NCI-H345 treated with DMSO at 0.1 percent for 48 hours (cell line): ENCODE measurements at regions not wholly inside any gene's neighbourhood (a gene's known extent, or its start where the extent isn't known, plus 50 kb on each side); places are given as distances from the start of the nearest gene placed in this dataset.

Experiments
- DNase-seq: peaks from one replicate; lab custom pipeline; 2025; ENCODE audit not compliant: unreplicated experiment; lab: John Stamatoyannopoulos, UW

GRCh38 chr9:14399756-14400657, 86.1 kb upstream of the NFIB start:
- DNase-seq = no peak

GRCh38 chr9:14398473-14398872, 84.5 kb upstream of the NFIB start:
- no peak for DNase-seq

GRCh38 chr9:14396171-14396570, 82.2 kb upstream of the NFIB start:
- DNase-seq = no peak

DNA sequence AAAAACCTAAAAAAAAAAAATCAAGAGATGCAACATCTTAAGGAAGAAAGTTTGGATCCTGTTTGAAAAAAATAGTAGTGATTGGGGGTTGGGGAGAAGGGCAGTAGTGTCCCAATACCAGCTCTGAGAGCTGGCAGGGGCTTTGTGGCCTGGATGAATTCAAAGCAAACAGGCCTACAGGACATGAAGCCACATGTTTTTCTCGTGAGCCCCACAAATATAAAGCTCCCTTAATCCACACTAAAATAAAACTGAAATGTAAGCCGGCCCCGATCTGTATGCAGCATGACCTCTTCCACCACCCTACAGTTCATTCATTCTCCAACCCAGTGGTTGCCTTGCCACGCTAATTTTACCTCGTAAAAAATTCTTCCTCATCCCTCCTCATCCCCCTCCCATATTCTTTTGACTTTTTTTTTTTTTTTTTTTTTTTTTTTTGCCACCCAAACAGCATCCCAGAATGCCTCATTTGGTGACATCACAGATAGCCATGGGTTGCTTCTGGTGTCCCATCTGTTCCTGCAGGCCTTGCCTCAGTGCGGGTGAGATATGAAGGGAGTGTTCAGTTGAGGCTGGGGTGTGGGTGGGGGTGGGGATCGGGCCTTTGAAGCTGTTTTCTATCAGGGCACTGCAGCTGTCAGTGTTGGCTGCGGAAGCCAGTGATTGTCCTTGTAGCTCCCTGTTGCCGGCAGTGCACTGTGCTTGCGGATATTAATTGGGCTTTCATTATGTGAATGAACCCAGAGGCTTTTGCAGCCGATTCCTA, 81.6 kb upstream of the NFIB start:
- DNase-seq = no peak

- DNase-seq = no peak
Observed at GRCh38 chr9:14393418-14393817, 79.5 kb upstream of the NFIB start.

DNA sequence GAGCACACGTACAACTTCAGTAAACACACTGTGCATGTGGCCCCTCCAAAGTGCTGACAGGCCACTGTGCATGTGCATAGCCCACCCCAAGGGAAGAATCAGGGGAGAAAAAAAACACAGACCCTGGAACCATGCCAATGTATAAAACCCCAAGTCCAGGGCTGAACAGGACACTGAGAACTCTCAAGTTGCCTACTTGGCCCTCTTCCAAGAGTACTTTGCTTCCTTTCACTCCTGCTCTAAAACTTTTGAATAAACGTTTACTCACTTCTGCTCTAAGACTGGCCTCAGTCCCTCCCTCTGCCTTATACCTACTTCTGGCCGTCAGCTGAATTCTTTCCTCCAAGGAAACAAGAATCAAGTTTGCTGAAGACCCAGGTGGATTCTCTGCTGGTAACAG, 77.7 kb upstream of the NFIB start:
- no peak for DNase-seq

DNA sequence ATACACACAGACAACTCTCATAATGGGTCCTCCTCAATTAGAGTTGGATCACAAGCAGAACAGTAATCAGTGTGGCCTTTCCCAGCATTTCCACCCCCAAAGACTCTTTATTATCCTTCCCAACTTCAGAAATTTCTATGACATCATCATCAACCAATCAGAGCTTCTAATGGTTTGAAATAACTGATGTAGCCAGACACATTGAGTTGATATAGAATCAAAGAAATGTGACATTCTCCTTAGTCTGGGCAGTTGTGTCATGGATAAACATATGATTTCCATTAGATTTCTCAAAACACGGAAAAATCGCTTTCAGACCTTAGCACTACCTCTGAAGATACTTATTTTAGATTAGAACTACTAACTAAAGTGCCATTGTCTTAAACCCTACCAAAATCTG, 75.7 kb upstream of the NFIB start:
- DNase-seq = no peak

DNA sequence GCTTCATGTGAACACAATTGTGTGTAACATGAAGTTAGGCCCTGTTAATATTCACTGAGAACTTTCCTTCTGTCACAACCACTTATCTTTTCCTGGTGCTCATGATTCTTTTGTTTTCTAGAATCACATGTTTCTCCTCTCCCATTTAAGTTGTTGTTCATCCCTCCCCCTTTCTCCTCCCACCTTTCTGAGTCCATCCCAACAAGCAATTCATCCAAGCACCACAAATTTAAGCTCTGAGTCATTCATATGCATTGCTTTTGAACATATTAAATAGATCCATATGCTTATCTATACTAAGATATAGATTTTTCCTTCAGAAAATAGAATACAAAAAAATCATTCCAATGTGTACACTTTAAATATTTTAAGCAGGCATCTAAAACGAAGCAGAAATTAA, 75.2 kb upstream of the NFIB start:
- no peak for DNase-seq

DNA sequence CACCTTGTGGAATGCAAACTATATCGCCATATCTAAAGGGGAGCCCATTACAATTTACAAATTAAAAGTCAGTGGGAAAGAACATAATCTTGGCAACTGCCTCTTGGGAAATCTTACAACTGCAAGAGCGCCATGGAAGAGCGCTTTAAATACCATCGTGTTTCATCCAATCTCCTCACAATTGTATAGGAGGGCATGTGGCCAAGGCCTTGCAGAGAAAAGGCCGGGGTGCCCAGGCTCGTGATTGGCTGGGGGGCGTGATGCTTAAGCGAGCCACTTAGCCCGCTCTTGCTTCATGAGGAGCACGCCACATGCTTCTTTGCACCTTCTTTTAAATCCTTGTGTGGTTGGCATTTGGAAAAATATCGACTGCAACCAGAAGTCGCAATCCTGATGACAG, 69.8 kb upstream of the NFIB start:
- DNase-seq = no peak

- peak; percentile 23 for DNase-seq
Observed at GRCh38 chr9:14383294-14383693, 69.4 kb upstream of the NFIB start.

- DNase-seq = no peak
Observed at GRCh38 chr9:14380061-14380836, 66.3 kb upstream of the NFIB start.

DNA sequence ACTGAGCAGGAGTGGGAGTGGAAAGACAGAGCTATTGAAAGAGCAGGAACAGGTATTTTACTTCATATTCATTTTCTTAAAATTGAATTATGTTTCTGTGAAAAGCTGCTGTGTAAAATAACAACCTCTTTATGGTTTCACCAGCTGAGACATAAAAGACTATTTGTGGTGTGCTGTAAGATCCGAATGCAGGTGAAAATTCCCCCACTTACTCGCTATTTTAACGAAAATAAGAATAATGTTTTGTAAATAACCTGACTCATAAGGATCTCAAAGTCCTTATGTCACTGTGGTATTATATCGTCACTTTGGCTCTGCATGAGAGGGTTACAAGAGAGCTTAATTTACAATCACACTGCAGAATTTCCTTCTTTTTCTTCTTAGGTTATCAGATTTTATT, 65.3 kb upstream of the NFIB start:
- DNase-seq = no peak

DNA sequence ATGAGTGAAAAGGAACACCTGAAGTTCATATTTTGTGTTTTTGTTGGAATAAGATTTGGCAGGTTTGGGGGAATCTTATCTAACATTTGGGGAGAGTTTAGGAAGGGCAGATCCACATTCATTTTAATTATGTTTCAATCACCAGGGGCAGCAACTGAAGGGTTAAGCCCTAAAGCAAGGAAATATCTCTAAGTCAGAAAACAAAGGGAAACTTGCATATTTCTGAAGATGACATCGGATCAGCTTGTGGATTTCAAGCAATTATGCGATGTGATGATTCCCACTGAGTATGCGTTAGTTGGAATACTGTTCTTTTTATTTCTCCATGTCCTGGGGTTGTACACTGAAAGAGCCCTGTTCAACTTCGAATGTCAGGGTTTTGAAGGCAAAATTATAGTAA, 59.8 kb upstream of the NFIB start:
- no peak for DNase-seq

GRCh38 chr9:14373336-14373666, 59.4 kb upstream of the NFIB start:
- no peak for DNase-seq

DNA sequence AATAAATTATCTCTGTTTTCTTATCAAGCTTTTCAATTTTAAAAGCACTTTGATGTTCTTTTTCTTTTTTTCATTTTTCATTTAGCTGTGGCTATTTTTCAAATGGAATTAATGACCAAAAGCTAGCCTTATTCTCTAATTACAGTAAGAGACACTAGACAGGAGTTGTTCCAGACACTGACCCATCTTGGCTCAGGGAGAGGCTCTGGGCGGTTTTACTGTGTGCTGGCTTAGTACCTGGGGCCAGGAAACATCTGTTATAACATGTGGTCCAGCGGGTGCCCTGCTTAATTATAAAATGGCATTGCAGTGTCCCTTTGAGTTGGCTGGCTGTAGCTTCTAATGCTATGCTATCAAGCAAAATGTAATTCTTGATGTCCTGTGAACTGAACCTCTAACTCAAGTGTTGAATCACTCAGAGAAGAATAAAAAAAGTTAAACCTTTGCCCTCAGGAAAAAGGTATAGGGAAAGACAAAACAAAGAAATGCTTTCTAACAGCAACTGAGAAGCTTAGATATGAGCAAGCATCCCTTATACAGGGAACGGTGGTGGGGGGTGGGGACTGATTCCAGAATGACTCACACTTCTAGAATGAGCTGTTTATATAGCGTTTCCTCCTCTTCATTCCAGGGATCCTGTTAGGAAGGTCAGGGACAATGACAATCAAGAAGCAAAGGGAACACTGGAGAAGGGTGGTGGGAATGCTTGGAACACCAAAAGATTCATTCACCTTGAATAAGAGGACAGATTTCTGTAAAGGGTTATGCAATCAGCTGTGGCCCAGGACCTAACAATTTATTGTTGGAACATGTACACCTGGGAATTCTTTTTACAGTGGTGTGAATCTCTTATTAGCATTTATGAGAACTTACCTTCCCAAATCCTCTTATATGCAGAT, 58.7 kb upstream of the NFIB start:
- DNase-seq = no peak

- DNase-seq = no peak
Observed at GRCh38 chr9:14369011-14369410, 55.1 kb upstream of the NFIB start.

DNA sequence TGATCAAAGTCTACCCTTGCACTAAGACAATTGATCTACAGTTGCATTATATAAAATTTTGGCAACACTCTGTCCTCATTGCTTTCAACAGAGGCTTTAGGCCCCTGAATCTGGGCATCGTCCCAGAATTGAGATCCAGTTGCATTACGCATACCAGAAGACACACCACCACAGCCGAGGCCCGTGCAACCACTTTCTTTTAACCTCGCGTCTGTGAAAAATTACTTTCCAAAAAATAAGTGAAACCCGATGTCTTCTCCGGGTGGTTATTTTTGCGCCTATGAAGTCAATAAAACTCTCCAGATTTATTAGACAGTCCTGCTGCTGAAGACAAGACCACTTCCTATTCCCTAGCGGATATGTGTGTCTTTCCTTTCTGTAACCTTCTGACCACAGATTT, 52.1 kb upstream of the NFIB start:
- no peak for DNase-seq

DNA sequence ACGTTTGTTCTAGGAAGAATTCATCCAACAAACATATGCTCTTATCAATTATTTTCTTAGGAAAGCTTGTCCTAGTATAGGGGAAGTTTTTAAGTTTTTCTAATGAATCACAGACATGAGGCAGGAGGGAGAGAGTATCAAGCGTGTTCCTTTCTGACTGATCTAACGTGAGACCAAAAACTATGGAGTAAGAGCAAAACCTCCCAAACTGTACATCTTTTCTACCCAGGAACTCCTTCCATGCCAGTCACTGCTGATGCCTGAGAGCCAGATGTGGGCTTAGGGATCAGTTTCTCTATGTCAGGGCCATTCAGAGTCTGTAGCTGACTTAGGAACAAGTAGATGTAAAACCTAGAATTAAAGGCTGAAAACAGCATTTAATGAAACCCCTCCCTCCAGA, 51.7 kb upstream of the NFIB start:
- no peak for DNase-seq
